ENCODE measurements at regions not wholly inside any gene's neighbourhood (a gene's known extent, or its start where the extent isn't known, plus 50 kb on each side); places are given as distances from the start of the nearest gene placed in this dataset.

DNA sequence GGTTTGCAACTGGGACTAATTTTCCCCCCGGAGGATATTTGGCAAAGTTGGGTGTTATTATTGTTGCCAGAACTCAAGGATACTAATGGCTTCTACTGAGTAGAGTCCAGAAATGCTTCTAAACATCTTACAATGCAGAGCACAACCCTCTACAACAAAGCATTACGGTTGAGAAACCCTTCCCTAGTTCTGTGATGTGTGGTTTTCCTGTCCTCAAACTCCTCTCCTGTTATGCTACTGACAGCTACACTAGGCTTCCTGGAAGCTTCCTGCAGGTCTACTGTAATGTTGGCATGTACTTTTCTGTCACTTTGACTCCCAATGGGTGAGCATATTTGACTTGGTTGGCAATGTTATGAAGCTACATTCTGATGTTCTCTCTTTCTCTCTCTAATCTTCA is 1656.9 kb downstream of the MRPL39 start:
- Histone ChIP-seq H3K4me2 (no peak overlapping the region), H2AFZ (no peak overlapping the region), H3K36me3 (ENCODE audit: insufficient read depth) (no peaks in the 10 kb centered on the region), H3K4me1 (ENCODE audit: insufficient read depth) (no peaks in the 10 kb centered on the region), H3K79me2 (replicated peaks; ENCODE audit: insufficient read depth) (no peaks in the 10 kb centered on the region), H3K27me3 (ENCODE audit: insufficient read depth) (no peaks in the 10 kb centered on the region), H4K20me1 (replicated peaks; ENCODE audit: insufficient read depth) (no peaks in the 10 kb centered on the region), H3K9me2 (ENCODE audit: insufficient read depth) (no peaks in the 10 kb centered on the region; the same call in 1 of the 2 replicates), H3F3A (replicated peaks; ENCODE audit: low read depth) (no peaks in the 10 kb centered on the region), H3K27ac (ENCODE audit: low read depth) (no peak overlapping the region), H3K4me3 (no peak overlapping the region)
- Mint-ChIP-seq H3K27ac (no peak overlapping the region), H3K36me3 (ENCODE audit: low read depth) (peaks cover 5% of the 10 kb centered on the region; the same call in 2 of the 3 replicates), H3K4me1 (no peaks in the 10 kb centered on the region), H3K9me3 (peaks cover 74% of the 10 kb centered on the region), H3K27me3 (ENCODE audit: insufficient read depth, low read depth, poor library complexity) (no peaks in the 10 kb centered on the region), H3K4me3 (no peak overlapping the region)
- ATAC-seq (no peak), DNase-seq (ENCODE audit: low spot score) (no peak)
- TF ChIP-seq EZH2phosphoT487 (IDR thresholded peaks at IDR 0.05; ENCODE audit: unreplicated experiment) (no peak), EZH2 (IDR thresholded peaks at IDR 0.05; ENCODE audit: low read depth, unreplicated experiment) (no peak), CREB1 (CRISPR knock-in tag; IDR thresholded peaks at IDR 0.05; ENCODE audit: low read depth) (no peak), POLR2AphosphoS5 (IDR thresholded peaks at IDR 0.05; ENCODE audit: low read depth) (no peak), ZNF331 (CRISPR knock-in tag; IDR thresholded peaks at IDR 0.05; ENCODE audit: low read depth) (no peak), STAT1 (IDR thresholded peaks at IDR 0.05; ENCODE audit: unreplicated experiment) (no peak), NANOG (IDR thresholded peaks at IDR 0.05; ENCODE audit: borderline replicate concordance) (no peak), ZNF114 (CRISPR knock-in tag; IDR thresholded peaks at IDR 0.05) (no peak), JUNB (IDR thresholded peaks at IDR 0.05; ENCODE audit: unreplicated experiment) (no peak)
- TF ChIP-seq, protein P1, sequence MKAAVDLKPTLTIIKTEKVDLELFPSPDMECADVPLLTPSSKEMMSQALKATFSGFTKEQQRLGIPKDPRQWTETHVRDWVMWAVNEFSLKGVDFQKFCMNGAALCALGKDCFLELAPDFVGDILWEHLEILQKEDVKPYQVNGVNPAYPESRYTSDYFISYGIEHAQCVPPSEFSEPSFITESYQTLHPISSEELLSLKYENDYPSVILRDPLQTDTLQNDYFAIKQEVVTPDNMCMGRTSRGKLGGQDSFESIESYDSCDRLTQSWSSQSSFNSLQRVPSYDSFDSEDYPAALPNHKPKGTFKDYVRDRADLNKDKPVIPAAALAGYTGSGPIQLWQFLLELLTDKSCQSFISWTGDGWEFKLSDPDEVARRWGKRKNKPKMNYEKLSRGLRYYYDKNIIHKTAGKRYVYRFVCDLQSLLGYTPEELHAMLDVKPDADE (IDR thresholded peaks at IDR 0.05), result no peak
- TF ChIP-seq, protein P2, sequence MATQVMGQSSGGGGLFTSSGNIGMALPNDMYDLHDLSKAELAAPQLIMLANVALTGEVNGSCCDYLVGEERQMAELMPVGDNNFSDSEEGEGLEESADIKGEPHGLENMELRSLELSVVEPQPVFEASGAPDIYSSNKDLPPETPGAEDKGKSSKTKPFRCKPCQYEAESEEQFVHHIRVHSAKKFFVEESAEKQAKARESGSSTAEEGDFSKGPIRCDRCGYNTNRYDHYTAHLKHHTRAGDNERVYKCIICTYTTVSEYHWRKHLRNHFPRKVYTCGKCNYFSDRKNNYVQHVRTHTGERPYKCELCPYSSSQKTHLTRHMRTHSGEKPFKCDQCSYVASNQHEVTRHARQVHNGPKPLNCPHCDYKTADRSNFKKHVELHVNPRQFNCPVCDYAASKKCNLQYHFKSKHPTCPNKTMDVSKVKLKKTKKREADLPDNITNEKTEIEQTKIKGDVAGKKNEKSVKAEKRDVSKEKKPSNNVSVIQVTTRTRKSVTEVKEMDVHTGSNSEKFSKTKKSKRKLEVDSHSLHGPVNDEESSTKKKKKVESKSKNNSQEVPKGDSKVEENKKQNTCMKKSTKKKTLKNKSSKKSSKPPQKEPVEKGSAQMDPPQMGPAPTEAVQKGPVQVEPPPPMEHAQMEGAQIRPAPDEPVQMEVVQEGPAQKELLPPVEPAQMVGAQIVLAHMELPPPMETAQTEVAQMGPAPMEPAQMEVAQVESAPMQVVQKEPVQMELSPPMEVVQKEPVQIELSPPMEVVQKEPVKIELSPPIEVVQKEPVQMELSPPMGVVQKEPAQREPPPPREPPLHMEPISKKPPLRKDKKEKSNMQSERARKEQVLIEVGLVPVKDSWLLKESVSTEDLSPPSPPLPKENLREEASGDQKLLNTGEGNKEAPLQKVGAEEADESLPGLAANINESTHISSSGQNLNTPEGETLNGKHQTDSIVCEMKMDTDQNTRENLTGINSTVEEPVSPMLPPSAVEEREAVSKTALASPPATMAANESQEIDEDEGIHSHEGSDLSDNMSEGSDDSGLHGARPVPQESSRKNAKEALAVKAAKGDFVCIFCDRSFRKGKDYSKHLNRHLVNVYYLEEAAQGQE (IDR thresholded peaks at IDR 0.05; ENCODE audit: unreplicated experiment), result no peak
- TF ChIP-seq, protein P3, sequence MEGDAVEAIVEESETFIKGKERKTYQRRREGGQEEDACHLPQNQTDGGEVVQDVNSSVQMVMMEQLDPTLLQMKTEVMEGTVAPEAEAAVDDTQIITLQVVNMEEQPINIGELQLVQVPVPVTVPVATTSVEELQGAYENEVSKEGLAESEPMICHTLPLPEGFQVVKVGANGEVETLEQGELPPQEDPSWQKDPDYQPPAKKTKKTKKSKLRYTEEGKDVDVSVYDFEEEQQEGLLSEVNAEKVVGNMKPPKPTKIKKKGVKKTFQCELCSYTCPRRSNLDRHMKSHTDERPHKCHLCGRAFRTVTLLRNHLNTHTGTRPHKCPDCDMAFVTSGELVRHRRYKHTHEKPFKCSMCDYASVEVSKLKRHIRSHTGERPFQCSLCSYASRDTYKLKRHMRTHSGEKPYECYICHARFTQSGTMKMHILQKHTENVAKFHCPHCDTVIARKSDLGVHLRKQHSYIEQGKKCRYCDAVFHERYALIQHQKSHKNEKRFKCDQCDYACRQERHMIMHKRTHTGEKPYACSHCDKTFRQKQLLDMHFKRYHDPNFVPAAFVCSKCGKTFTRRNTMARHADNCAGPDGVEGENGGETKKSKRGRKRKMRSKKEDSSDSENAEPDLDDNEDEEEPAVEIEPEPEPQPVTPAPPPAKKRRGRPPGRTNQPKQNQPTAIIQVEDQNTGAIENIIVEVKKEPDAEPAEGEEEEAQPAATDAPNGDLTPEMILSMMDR (conservative IDR thresholded peaks at IDR 0.05; ENCODE audit: low read depth in 2 of 2), result no peak
- TF ChIP-seq, protein P4, sequence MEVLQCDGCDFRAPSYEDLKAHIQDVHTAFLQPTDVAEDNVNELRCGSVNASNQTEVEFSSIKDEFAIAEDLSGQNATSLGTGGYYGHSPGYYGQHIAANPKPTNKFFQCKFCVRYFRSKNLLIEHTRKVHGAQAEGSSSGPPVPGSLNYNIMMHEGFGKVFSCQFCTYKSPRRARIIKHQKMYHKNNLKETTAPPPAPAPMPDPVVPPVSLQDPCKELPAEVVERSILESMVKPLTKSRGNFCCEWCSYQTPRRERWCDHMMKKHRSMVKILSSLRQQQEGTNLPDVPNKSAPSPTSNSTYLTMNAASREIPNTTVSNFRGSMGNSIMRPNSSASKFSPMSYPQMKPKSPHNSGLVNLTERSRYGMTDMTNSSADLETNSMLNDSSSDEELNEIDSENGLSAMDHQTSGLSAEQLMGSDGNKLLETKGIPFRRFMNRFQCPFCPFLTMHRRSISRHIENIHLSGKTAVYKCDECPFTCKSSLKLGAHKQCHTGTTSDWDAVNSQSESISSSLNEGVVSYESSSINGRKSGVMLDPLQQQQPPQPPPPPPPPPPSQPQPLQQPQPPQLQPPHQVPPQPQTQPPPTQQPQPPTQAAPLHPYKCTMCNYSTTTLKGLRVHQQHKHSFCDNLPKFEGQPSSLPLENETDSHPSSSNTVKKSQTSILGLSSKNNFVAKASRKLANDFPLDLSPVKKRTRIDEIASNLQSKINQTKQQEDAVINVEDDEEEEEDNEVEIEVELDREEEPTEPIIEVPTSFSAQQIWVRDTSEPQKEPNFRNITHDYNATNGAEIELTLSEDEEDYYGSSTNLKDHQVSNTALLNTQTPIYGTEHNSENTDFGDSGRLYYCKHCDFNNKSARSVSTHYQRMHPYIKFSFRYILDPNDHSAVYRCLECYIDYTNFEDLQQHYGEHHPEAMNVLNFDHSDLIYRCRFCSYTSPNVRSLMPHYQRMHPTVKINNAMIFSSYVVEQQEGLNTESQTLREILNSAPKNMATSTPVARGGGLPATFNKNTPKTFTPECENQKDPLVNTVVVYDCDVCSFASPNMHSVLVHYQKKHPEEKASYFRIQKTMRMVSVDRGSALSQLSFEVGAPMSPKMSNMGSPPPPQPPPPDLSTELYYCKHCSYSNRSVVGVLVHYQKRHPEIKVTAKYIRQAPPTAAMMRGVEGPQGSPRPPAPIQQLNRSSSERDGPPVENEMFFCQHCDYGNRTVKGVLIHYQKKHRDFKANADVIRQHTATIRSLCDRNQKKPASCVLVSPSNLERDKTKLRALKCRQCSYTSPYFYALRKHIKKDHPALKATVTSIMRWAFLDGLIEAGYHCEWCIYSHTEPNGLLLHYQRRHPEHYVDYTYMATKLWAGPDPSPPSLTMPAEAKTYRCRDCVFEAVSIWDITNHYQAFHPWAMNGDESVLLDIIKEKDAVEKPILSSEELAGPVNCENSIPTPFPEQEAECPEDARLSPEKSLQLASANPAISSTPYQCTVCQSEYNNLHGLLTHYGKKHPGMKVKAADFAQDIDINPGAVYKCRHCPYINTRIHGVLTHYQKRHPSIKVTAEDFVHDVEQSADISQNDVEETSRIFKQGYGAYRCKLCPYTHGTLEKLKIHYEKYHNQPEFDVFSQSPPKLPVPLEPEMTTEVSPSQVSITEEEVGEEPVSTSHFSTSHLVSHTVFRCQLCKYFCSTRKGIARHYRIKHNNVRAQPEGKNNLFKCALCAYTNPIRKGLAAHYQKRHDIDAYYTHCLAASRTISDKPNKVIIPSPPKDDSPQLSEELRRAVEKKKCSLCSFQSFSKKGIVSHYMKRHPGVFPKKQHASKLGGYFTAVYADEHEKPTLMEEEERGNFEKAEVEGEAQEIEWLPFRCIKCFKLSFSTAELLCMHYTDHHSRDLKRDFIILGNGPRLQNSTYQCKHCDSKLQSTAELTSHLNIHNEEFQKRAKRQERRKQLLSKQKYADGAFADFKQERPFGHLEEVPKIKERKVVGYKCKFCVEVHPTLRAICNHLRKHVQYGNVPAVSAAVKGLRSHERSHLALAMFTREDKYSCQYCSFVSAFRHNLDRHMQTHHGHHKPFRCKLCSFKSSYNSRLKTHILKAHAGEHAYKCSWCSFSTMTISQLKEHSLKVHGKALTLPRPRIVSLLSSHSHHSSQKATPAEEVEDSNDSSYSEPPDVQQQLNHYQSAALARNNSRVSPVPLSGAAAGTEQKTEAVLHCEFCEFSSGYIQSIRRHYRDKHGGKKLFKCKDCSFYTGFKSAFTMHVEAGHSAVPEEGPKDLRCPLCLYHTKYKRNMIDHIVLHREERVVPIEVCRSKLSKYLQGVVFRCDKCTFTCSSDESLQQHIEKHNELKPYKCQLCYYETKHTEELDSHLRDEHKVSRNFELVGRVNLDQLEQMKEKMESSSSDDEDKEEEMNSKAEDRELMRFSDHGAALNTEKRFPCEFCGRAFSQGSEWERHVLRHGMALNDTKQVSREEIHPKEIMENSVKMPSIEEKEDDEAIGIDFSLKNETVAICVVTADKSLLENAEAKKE (CRISPR knock-in tag; IDR thresholded peaks at IDR 0.05), result no peak

Measured in GM23338 (cell line).